K562 (cell line): ENCODE measurements at regions not wholly inside any gene's neighbourhood (a gene's known extent, or its start where the extent isn't known, plus 50 kb on each side); places are given as distances from the start of the nearest gene placed in this dataset.

Experiments used
- ATAC-seq: fragments of 200-7000 bp; cut with Tn5 transposase; 3 replicates; pipeline ENCODE4 v1.9.1; 2020; ENCODE audit warnings: moderate library complexity
- BruUV-seq: library from RNA; stranded (reverse); fragments of 400-500 nt; replicated peaks from 2 replicates; lab custom pipeline; 2021; lab: Mats Ljungman, UMichigan
- CTCF ChIA-PET: fragments of 300-600 bp; formaldehyde crosslinking; extraction: SDS; loops from one replicate; lab custom pipeline; 2021; ENCODE audit warnings: low intra/inter-chr PET ratio; lab: Yijun Ruan, JAX
- POLR2A ChIA-PET: fragments of 300-600, 350-650 bp; sonication (Branson Sonifier 250); formaldehyde crosslinking; extraction: SDS; loops from one replicate; lab custom pipeline; 2021; ENCODE audit warnings: antibody characterized with exemption, inconsistent platforms; lab: Yijun Ruan, JAX
- DNase-seq, 4 experiments: peaks; one replicate each; pipeline versions ENCODE4 v3.0.0 to v3.0.0-alpha.2; 2011 to 2018; ENCODE audit warnings: low spot score in 3 of 4, mixed read lengths in 3 of 4; ENCODE audit errors: extremely low read depth in 1 of 4
- FAIRE-seq: peaks from 2 replicates; lab custom pipeline; 2011; peaks lifted over from hg19 to GRCh38; lab: Jason Lieb, UNC
- H2AFZ ChIP-seq: 2 replicates; pipeline ENCODE4 v1.6.0; 2011; ENCODE audit warnings: low read depth, low read length, control low read depth, inconsistent platforms
- H3K27ac ChIP-seq: fragments of 200-600 bp; 3 replicates; pipeline ENCODE4 v1.8.0; 2011; ENCODE audit warnings: low read depth, mild to moderate bottlenecking, control low read depth, inconsistent platforms, low read length, moderate library complexity, mixed read lengths; ENCODE audit errors: extremely low read depth
- H3K27me3 ChIP-seq, 2 experiments: fragments of 300-600 bp in 1 of 2; 2 replicates in 1 of 2; 3 replicates in 1 of 2; pipeline versions ENCODE4 v1.6.0 to v1.8.0; 2011; ENCODE audit warnings: inconsistent platforms in 2 of 2, low read length in 2 of 2, mild to moderate bottlenecking in 1 of 2, mixed read lengths in 1 of 2, moderate library complexity in 1 of 2; ENCODE audit not compliant: control insufficient read depth in 2 of 2, insufficient read depth in 2 of 2
- H3K36me3 ChIP-seq: fragments of 300-600 bp; 3 replicates; pipeline ENCODE4 v1.8.0; 2011; ENCODE audit warnings: mild to moderate bottlenecking, low read length, inconsistent platforms; ENCODE audit not compliant: control insufficient read depth, insufficient read depth
- H3K4me1 ChIP-seq, 2 experiments: fragments of 200-600 bp in 1 of 2; replicated peaks in 1 of 2; 2 replicates in 1 of 2; 3 replicates in 1 of 2; pipeline versions ENCODE4 v1.5.1 to v1.8.0; 2011; ENCODE audit warnings: inconsistent platforms in 2 of 2, low read length in 2 of 2, mild to moderate bottlenecking in 1 of 2, mixed read lengths in 1 of 2, moderate library complexity in 1 of 2; ENCODE audit not compliant: control insufficient read depth in 2 of 2, insufficient read depth in 2 of 2
- H3K4me2 ChIP-seq: 2 replicates; pipeline ENCODE4 v1.6.1; 2011; ENCODE audit warnings: low read length, control low read depth, inconsistent platforms, mixed read lengths; ENCODE audit not compliant: insufficient read depth
- H3K4me3 ChIP-seq: fragments of 200-600 bp; sonication (generic), shearing (Covaris generic); 2 replicates; pipeline ENCODE4 v1.5.1; 2016; ENCODE audit warnings: control low read depth, inconsistent platforms
- H3K79me2 ChIP-seq: fragments of 200-600 bp; 3 replicates; pipeline ENCODE4 v1.8.0; 2011; ENCODE audit warnings: low read length, inconsistent platforms; ENCODE audit not compliant: control insufficient read depth, insufficient read depth
- H3K9ac ChIP-seq, 2 experiments: 2 replicates each; pipeline versions ENCODE4 v1.6.0 to v1.6.1; 2011; ENCODE audit warnings: low read depth in 2 of 2, low read length in 2 of 2, control low read depth in 1 of 2, inconsistent platforms in 1 of 2, mild to moderate bottlenecking in 1 of 2, mixed read lengths in 1 of 2; ENCODE audit not compliant: insufficient read depth in 1 of 2
- H3K9me1 ChIP-seq: one replicate; pipeline ENCODE4 v1.6.0; 2011; ENCODE audit warnings: inconsistent platforms, mild to moderate bottlenecking, low read length, moderate library complexity; ENCODE audit not compliant: control insufficient read depth, insufficient read depth
- H3K9me3 ChIP-seq: replicated peaks from 2 replicates; pipeline ENCODE4 v1.5.1; 2011; ENCODE audit warnings: low read depth, low read length, inconsistent platforms; ENCODE audit not compliant: control insufficient read depth, insufficient read depth
- H4K20me1 ChIP-seq: replicated peaks from 2 replicates; pipeline ENCODE4 v1.6.1; 2011; ENCODE audit warnings: low read length, inconsistent platforms, mixed read lengths; ENCODE audit not compliant: control insufficient read depth, insufficient read depth
- BCLAF1 ChIP-seq, 2 experiments: fragments of 450-650 bp in 1 of 2; IDR thresholded peaks; 2 replicates each; pipeline ENCODE4 v1.6.1; 2011 to 2017; ENCODE audit warnings: low read depth in 2 of 2, antibody characterized with exemption in 1 of 2, borderline replicate concordance in 1 of 2, low read length in 1 of 2, mild to moderate bottlenecking in 1 of 2, mixed read lengths in 1 of 2; ENCODE audit not compliant: control insufficient read depth in 1 of 2
- CC2D1A ChIP-seq: fragments of 450-650 bp; IDR thresholded peaks from 2 replicates; pipeline ENCODE4 v1.6.1; 2017; ENCODE audit warnings: mild to moderate bottlenecking
- CEBPB ChIP-seq: fragments of 450-650 bp; IDR thresholded peaks from 2 replicates; pipeline ENCODE4 v1.6.1; 2016; ENCODE audit warnings: missing genetic modification characterization, missing compliant biosample characterization
- HNRNPL ChIP-seq: fragments of 200-400 bp; formaldehyde crosslinking; IDR thresholded peaks from 2 replicates; pipeline ENCODE4 v1.6.1; 2017; ENCODE audit warnings: low read depth, mild to moderate bottlenecking, low read length
- IRF9 ChIP-seq: fragments of 450-650 bp; IDR thresholded peaks from 2 replicates; pipeline ENCODE4 v1.6.1; 2016; ENCODE audit warnings: missing biosample characterization, missing genetic modification characterization
- MYBL2 ChIP-seq, 2 experiments: fragments of 450-650 bp in 1 of 2; sonication (generic) in 1 of 2; formaldehyde crosslinking in 1 of 2; IDR thresholded peaks; 2 replicates each; pipeline versions ENCODE4 v1.6.1 to v1.8.1; 2017 to 2022; ENCODE audit warnings: borderline replicate concordance in 1 of 2, inconsistent platforms in 1 of 2, low read depth in 1 of 2, mild to moderate bottlenecking in 1 of 2, missing genetic modification reagents in 1 of 2, moderate library complexity in 1 of 2
- PRMT5 ChIP-seq: sonication (generic); formaldehyde crosslinking; IDR thresholded peaks from 2 replicates; pipeline ENCODE4 v1.5.0; 2020; ENCODE audit warnings: missing genetic modification reagents
- TOE1 ChIP-seq, 2 experiments: fragments of 450-650 bp in 1 of 2; sonication (generic) in 1 of 2; formaldehyde crosslinking in 1 of 2; IDR thresholded peaks; 2 replicates each; pipeline versions ENCODE4 v1.7.1 to v1.8.0; 2016 to 2022; ENCODE audit warnings: borderline replicate concordance in 2 of 2, mild to moderate bottlenecking in 2 of 2, antibody characterized with exemption in 1 of 2, inconsistent platforms in 1 of 2, low read depth in 1 of 2, missing genetic modification reagents in 1 of 2, moderate library complexity in 1 of 2
- WGBS: fragments of 100-300 bp; shearing (Covaris generic); methylation state at CpG from one replicate; pipeline ENCODE4 v1.1.6; 2016; ENCODE audit warnings: low coverage, mixed read lengths; ENCODE audit not compliant: insufficient coverage; ENCODE audit errors: missing lambda C conversion rate; 5-methylcytosine and 5-hydroxymethylcytosine counted together
- in situ Hi-C: fragments of 300-500 bp; cut with MboI; formaldehyde crosslinking; loops from 4 replicates; pipeline ENCODE4 v1.15.0; 2018; ENCODE audit warnings: inconsistent platforms, mixed read lengths
- intact Hi-C: fragments of 100-400 bp; cut with micrococcal nuclease; formaldehyde crosslinking; loops from 2 replicates; pipeline ENCODE4 v1.14.2; 2022
- TF ChIP-seq, protein P1 (sequence below): fragments of 250-450 bp; sonication (Bioruptor Pico); IDR thresholded peaks from 2 replicates; pipeline ENCODE4 v1.4.0; 2020; ENCODE audit warnings: mild to moderate bottlenecking

DNA sequence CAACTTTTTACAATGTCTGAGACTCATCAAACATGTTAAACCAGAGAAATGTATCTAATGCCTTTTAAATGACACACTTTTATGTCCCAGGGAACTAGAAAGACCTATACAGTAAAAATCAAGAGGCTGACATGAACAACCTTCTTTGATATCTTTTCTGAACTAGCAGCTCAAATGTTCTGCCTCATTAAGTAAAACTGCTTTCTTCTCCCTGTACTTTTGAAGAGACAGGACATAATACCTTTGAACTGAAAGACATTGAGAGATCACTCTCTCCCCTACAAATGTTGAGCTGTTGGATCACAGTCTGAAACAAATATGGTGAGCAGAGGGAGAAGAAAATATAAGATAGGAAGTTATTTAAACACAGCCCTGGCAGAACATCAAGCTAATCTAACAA is 123.0 kb downstream of the FAM181B start (continued):
- no peak for TF ChIP-seq PRMT5
- TF ChIP-seq, protein P1, sequence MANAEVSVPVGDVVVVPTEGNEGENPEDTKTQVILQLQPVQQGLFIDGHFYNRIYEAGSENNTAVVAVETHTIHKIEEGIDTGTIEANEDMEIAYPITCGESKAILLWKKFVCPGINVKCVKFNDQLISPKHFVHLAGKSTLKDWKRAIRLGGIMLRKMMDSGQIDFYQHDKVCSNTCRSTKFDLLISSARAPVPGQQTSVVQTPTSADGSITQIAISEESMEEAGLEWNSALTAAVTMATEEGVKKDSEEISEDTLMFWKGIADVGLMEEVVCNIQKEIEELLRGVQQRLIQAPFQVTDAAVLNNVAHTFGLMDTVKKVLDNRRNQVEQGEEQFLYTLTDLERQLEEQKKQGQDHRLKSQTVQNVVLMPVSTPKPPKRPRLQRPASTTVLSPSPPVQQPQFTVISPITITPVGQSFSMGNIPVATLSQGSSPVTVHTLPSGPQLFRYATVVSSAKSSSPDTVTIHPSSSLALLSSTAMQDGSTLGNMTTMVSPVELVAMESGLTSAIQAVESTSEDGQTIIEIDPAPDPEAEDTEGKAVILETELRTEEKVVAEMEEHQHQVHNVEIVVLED: no peak

DNA sequence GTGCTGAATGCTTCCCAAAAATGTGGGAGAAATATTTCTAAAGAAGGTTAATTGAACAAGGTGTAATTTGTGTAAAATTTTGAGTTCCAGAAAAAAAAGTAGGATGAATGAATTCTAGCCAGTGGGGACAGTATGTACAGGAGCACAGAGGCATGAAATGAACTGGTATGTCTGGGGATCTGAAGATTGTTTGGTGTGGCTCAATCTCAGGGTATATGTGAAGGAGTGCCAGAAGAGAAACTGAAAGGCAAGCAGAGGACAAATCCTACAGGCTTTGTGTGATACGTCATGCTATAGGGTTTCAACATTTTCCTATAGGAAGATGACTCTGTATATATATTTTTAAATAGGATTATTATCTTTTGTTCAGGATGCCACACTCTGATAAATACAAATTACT is 126.9 kb downstream of the FAM181B start:
- CTCF ChIA-PET: interaction anchor here (0.6 kb wide), 1 partner anchor 21 kb away, joined by 3 read pairs; no protein-coding TSS in a partner anchor
- WGBS: 15% methylated on average over 1 of the region's 1 CpG
- no peaks in the 10 kb centered on the region for H3K27me3 ChIP-seq
- no TSS peak for BruUV-seq
- POLR2A ChIA-PET: no interaction called here
- no peaks in the 10 kb centered on the region for H3K79me2 ChIP-seq
- FAIRE-seq (no peak), DNase-seq (no peak), ATAC-seq (no peak)
- in situ Hi-C loops: no loop called here
- no peak overlapping the region for H3K4me2 ChIP-seq
- no peak overlapping the region for H2AFZ ChIP-seq
- H3K4me1 ChIP-seq: no peaks in the 10 kb centered on the region
- no peaks in the 10 kb centered on the region for H3K9me1 ChIP-seq
- intact Hi-C loops: no loop called here
- H3K36me3 ChIP-seq: no peaks in the 10 kb centered on the region
- H3K9me3 ChIP-seq: no peaks in the 10 kb centered on the region
- H3K4me3 ChIP-seq: no peak overlapping the region
- H3K27ac ChIP-seq: no peak overlapping the region
- no peaks in the 10 kb centered on the region for H4K20me1 ChIP-seq
- no peak overlapping the region for H3K9ac ChIP-seq
- TF ChIP-seq IRF9 (tag): no peak
- no peak for TF ChIP-seq HNRNPL
- TF ChIP-seq CEBPB (tag): no peak
- TF ChIP-seq TOE1 (IDR thresholded peaks at IDR 0.05; ENCODE audit: borderline replicate concordance): no peak
- TF ChIP-seq TOE1 (CRISPR knock-in tag; IDR thresholded peaks at IDR 0.05; ENCODE audit: borderline replicate concordance, low read depth): no peak
- TF ChIP-seq CC2D1A: no peak
- TF ChIP-seq MYBL2 (IDR thresholded peaks at IDR 0.05; ENCODE audit: low read depth): no peak
- no peak for TF ChIP-seq MYBL2 (CRISPR knock-in tag; IDR thresholded peaks at IDR 0.05; ENCODE audit: borderline replicate concordance)
- no peak for TF ChIP-seq BCLAF1 (IDR thresholded peaks at IDR 0.05; ENCODE audit: borderline replicate concordance in 1 of 2, control insufficient read depth in 1 of 2, low read depth in 2 of 2, low read length in 1 of 2)
